Adipocyte (in vitro differentiated cells): ENCODE measurements at regions not wholly inside any gene's neighbourhood (a gene's known extent, or its start where the extent isn't known, plus 50 kb on each side); places are given as distances from the start of the nearest gene placed in this dataset.

Experiments used
- DNase-seq: peaks from one replicate; pipeline ENCODE4 v3.0.0-alpha.2; 2015; ENCODE audit warnings: low read depth
- H3K27me3 ChIP-seq: replicated peaks from 2 replicates; pipeline ENCODE4 v1.7.0; 2013; ENCODE audit warnings: mild to moderate bottlenecking, low read length, moderate library complexity; ENCODE audit not compliant: control insufficient read depth, insufficient read depth
- H3K36me3 ChIP-seq: 2 replicates; pipeline ENCODE4 v1.7.0; 2013; ENCODE audit warnings: low read length, mild to moderate bottlenecking, moderate library complexity; ENCODE audit not compliant: control insufficient read depth, insufficient read depth, severe bottlenecking
- H3K4me1 ChIP-seq: 2 replicates; pipeline ENCODE4 v1.7.0; 2013; ENCODE audit warnings: mild to moderate bottlenecking, low read length, moderate library complexity; ENCODE audit not compliant: control insufficient read depth, insufficient read depth
- H3K4me3 ChIP-seq: 2 replicates; pipeline ENCODE4 v1.7.0; 2013; ENCODE audit warnings: mild to moderate bottlenecking, low read length, moderate library complexity
- H3K9ac ChIP-seq: 2 replicates; pipeline ENCODE4 v1.7.0; 2013; ENCODE audit warnings: mild to moderate bottlenecking, low read length, moderate library complexity
- H3K9me3 ChIP-seq: 2 replicates; pipeline ENCODE4 v1.7.0; 2013; ENCODE audit warnings: mild to moderate bottlenecking, low read length, moderate library complexity; ENCODE audit not compliant: control insufficient read depth

DNA sequence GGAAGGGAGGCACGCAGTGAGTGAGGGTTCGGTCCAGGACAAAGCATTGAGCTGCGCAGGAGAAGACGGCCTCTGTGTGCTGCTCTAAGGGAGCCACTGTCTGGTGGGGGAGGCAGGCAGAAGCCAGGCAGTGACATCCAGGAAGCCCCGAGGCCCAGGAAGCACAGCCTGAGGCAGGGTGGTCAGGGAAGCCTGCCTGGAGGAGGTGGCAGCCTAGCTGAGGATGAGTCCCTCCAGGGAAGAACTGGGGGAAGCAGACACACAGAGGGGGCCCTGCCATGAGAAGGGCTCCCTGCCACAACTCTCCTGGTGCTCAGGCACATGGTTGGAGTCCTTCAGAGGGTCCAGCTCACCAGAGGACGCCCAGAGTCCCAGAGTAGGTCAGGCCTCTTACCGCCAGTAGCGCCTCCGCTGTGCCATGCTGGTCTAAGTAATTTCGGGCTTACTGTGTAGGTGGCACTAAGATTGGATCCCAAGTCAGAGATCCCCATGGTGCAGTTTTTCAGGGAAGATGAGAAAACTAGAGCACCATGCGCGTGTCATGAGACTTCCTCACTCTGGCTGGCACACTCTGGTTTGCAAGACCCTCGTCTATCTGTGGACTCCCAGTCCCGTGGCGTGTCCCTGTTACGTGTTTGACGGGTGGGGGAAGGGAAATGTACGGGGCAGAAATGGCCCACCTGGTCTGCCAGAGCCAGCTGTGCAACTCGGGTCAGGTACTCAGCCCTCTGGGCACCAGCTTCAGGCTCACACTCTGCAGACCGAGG, 887.2 kb downstream of the BRD1 start:
- H3K9me3 ChIP-seq: peaks cover 4% of the 10 kb centered on the region
- DNase-seq: no peak
- no peak overlapping the region for H3K4me3 ChIP-seq

DNA sequence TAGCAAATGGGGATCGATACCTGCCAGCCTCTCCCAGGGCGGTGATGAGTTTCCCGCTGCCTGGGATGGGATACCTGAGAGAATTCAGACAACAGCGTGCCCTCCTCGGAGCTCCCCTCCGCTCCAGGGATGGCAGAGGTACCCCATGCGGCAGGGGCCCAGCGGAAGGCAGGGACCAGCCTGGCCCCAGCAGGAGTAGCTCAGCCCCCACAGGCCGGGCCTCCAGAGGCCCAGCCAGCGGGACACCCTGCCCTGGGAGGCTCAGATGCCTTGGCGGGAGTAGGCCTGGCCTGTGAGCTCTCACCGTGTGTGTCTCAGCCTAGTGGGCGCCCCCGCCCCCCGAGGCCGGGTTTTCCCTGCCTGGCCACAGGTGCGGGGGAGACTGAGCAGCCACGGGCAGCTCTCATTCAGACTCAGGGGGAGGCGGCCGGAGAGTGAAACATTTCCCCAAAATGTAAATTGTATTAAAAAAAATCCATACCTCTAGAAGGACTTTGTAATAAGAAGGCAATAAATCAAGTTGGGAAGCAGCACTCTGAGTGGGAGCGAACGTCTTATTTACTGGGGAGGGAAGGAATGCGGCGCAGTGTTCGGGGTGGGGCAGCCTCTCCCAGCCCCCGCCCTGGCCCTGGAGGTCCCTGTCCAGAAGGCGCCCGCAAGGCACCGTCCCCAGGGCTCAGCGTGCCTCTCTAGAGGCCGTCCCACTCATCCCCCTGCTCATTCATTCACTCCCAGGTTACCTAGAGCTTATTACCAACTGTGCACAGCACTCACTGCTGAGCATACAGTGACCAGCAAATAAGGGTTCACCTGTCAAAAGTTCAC, 888.0 kb downstream of the BRD1 start:
- Histone ChIP-seq H3K4me3 (no peak overlapping the region), H3K36me3 (no peaks in the 10 kb centered on the region), H3K9ac (no peak overlapping the region), H3K27me3 (peaks cover 5% of the 10 kb centered on the region), H3K4me1 (no peaks in the 10 kb centered on the region), H3K9me3 (peaks cover 9% of the 10 kb centered on the region)
- no peak for DNase-seq

More for the DNA sequence above, 887.2 kb downstream of the BRD1 start:
- Histone ChIP-seq H3K4me1 (no peaks in the 10 kb centered on the region), H3K9ac (no peak overlapping the region), H3K36me3 (no peaks in the 10 kb centered on the region), H3K27me3 (peaks cover 5% of the 10 kb centered on the region)

DNA sequence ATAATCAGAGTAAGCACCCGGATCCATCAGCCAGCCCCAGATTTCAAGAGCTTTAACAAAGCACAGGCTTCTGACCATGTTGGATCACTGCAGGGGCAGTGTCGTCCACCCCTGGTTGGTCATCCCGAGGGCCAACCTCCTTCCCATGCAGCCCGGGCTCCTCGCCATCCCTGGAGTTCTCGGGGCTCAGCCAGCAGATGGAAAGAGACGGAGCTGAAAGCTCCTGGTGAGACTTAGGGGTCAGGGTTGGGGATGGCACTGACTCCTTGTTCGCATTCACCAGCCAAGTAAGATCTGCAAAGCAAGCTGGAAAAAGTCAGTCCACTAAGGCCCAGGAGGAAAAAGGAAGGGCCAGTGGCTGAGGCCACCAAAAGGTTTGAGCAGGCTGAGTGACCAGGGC, 888.9 kb downstream of the BRD1 start:
- Histone ChIP-seq H3K4me1 (no peaks in the 10 kb centered on the region), H3K9ac (no peak overlapping the region), H3K9me3 (peaks cover 14% of the 10 kb centered on the region), H3K27me3 (peaks cover 5% of the 10 kb centered on the region), H3K4me3 (no peak overlapping the region), H3K36me3 (no peaks in the 10 kb centered on the region)
- no peak for DNase-seq

DNA sequence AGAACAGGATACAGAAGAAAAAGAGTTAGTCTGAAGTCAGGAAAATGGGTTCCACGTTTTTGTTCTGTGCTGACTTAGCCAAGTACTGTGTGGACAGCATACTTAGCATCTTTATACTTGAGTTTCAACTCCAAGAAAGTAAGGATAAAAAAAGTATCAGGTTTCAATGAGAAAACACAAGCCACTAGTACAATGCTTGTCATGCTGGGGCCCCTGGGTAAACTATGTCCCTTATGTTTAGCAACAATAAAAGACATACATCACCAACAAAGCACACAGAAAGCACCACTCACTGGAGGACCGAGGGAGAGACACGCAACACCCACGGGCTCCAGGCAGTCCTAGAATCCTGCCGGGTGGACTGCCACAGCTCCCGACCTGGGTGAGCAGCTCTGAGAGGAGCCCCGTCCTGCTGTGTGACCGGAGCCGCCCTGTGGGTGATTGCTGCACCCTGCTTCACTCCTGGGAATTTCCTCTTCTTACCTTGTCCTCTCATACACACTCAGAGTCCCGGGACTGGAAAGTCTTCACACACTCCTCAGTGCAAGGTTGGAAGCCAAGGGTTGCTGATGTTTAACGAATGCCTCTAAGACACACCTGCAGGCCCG, 890.5 kb downstream of the BRD1 start:
- Histone ChIP-seq H3K9me3 (peaks cover 14% of the 10 kb centered on the region), H3K36me3 (no peaks in the 10 kb centered on the region), H3K27me3 (peaks cover 5% of the 10 kb centered on the region), H3K9ac (no peak overlapping the region), H3K4me3 (no peak overlapping the region), H3K4me1 (no peaks in the 10 kb centered on the region)
- no peak for DNase-seq

DNA sequence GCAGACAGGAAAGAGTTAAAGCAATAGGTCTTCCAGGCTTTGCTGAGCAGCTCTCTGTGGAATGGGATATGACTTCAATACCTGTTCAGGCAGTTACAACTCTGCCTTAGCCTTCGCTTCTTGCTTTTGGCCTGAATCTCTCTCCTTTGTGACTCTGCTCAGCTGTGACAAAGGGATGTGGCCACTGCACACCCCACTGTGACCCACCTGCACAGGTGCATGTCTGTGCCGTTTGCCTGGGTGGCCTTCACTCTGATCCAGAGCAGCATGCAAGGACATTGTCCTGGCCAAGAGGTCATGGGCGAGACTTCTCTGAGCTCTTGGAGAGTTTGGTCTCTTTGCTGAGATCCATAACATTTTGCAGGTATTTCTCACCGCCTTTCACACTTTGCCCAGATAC, 891.3 kb downstream of the BRD1 start:
- no peaks in the 10 kb centered on the region for H3K4me1 ChIP-seq
- peaks cover 14% of the 10 kb centered on the region for H3K9me3 ChIP-seq
- no peak overlapping the region for H3K4me3 ChIP-seq
- no peak overlapping the region for H3K9ac ChIP-seq
- H3K36me3 ChIP-seq: no peaks in the 10 kb centered on the region
- no peak for DNase-seq
- H3K27me3 ChIP-seq: peaks cover 5% of the 10 kb centered on the region

DNA sequence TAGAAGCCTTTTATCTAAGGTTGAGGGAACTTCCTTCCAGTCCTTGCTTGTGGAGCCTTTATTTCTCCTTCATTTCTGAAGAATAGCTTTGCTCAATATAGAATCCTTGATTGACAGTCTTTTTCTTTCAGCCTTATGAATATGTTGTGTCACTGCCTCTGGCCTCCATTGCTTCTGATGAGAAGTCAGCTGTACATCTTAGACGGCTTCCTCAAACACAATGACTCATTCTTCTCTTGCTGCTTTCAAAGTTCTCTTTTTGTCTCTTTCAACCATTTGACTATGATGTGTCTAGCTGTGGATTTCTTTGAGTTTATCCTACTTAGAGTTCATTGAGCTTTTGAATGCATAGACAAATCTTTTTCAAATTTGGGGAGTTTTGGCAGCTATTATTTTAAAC, 893.2 kb downstream of the BRD1 start:
- Histone ChIP-seq H3K9ac (no peak overlapping the region), H3K4me3 (no peak overlapping the region), H3K27me3 (peaks cover 8% of the 10 kb centered on the region), H3K36me3 (no peaks in the 10 kb centered on the region), H3K4me1 (no peaks in the 10 kb centered on the region), H3K9me3 (peaks cover 14% of the 10 kb centered on the region)
- DNase-seq: no peak

DNA sequence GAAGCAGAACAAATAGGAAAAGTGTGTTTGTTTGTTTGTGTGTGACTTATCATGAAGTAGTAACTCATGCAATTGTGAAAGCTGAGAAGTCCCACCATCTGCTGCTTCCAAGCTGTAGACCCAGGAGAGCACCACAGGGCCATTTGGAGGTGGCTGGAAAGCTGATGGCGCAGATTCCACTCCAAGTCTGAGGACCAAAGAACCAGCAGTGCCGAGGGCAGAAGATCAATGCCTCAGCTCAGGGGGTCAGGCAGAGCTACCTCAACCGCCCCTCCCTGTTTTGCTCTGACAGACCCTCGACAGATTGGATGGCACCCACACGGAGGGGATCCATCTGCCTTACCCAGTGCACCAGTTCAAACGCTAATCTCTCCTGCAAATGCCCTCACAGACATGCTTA, 896.2 kb downstream of the BRD1 start:
- DNase-seq: no peak
- Histone ChIP-seq H3K9me3 (peaks cover 14% of the 10 kb centered on the region), H3K9ac (no peak overlapping the region), H3K4me1 (no peaks in the 10 kb centered on the region), H3K36me3 (no peaks in the 10 kb centered on the region), H3K4me3 (no peak overlapping the region), H3K27me3 (peaks cover 3% of the 10 kb centered on the region)

DNA sequence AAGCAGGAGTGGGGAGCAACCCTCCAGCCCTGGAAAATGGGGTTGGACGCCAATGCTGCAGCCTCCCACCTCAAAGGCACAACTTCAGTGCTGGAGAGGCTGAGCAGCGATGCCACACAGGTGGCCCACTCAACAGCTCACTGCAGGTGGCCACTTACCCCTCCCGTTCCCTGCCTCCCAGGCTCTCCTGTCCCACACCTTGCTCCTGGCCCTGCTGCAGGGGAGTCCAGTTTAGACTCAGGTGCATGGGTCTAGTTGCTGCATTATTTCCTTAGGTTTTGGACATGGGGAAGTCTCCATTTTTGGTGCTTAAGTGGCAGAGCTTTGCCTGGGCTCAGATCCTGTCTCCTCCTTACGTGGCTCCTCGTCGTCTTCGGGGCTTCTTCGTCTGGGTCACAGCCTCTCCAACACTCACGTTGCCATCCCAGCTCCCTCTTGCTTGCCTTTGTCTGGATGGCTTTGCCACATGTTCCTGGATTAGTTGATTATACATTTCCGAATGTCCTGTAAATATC, 898.3 kb downstream of the BRD1 start:
- Histone ChIP-seq H3K9ac (no peak overlapping the region), H3K27me3 (peaks cover 3% of the 10 kb centered on the region), H3K36me3 (no peaks in the 10 kb centered on the region), H3K4me3 (no peak overlapping the region), H3K9me3 (peaks cover 3% of the 10 kb centered on the region), H3K4me1 (no peaks in the 10 kb centered on the region)
- no peak for DNase-seq

DNA sequence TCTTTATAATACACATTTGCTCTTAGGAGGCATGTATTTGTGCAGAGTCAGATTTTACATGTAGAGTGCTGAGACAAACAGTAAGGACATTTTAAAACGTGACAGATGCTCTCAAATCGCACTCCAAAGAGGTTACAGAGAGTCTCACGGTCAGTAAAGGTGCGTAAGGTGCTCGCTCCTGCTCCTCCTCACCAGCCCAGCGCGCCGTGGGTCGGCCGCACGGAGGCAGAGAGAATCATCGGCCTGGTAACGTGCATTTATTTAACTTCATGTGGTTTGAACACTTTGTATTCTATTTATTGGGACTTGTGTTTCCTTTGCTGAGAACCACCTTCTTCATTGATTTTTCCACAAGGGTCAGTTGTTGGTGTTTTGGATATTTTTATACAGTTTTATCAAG, 900.1 kb downstream of the BRD1 start:
- H3K9me3 ChIP-seq: no peaks in the 10 kb centered on the region
- H3K9ac ChIP-seq: no peak overlapping the region
- no peaks in the 10 kb centered on the region for H3K4me1 ChIP-seq
- no peak overlapping the region for H3K4me3 ChIP-seq
- no peaks in the 10 kb centered on the region for H3K36me3 ChIP-seq
- DNase-seq: no peak
- peaks cover 3% of the 10 kb centered on the region for H3K27me3 ChIP-seq

DNA sequence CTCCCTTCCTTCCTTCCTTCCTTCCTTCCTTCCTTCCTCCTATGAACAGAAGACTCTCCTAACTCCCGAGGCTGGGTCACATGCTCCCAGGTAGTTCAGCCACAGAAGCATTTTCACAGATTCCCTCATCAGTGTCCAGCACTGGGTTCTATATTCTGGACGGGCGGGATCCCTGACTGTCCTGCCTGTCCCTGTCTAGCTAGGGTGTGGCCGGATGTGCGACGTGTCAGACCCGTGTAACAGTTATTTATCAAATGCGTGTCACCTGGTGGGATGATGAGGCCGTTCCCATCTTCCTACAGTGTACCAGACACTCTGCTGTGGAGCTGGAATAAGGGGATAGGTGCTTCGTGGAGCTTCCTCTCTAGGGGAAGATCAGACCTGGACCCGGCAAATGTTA, 901.0 kb downstream of the BRD1 start:
- H3K9me3 ChIP-seq: no peaks in the 10 kb centered on the region
- no peaks in the 10 kb centered on the region for H3K36me3 ChIP-seq
- DNase-seq: no peak
- peaks cover 6% of the 10 kb centered on the region for H3K27me3 ChIP-seq
- no peaks in the 10 kb centered on the region for H3K4me1 ChIP-seq
- H3K9ac ChIP-seq: no peak overlapping the region
- H3K4me3 ChIP-seq: no peak overlapping the region

DNA sequence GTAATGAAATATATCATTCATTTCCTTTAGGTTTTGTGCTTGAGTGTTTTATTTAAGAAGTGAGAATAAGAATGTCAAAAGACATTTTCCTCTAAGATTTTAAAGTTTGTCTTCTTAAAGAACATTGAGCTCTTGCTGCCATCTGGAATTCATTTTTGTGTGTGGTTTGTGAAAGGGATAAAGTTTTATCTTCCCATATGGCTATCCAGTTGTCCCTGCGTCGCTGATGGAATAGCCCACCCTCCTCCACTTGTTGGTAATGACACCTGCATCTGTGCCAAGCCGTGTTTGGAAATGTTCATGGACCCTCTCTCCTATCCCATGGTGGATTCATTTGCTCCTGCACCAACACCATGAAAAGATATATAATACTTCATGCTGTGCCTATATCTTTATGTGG, 901.5 kb downstream of the BRD1 start:
- no peak for DNase-seq
- H3K36me3 ChIP-seq: no peaks in the 10 kb centered on the region
- H3K4me3 ChIP-seq: no peak overlapping the region
- peaks cover 10% of the 10 kb centered on the region for H3K27me3 ChIP-seq
- H3K4me1 ChIP-seq: no peaks in the 10 kb centered on the region
- no peaks in the 10 kb centered on the region for H3K9me3 ChIP-seq
- H3K9ac ChIP-seq: no peak overlapping the region
